ENCODE measurements at regions not wholly inside any gene's neighbourhood (a gene's known extent, or its start where the extent isn't known, plus 50 kb on each side); places are given as distances from the start of the nearest gene placed in this dataset.

DNA sequence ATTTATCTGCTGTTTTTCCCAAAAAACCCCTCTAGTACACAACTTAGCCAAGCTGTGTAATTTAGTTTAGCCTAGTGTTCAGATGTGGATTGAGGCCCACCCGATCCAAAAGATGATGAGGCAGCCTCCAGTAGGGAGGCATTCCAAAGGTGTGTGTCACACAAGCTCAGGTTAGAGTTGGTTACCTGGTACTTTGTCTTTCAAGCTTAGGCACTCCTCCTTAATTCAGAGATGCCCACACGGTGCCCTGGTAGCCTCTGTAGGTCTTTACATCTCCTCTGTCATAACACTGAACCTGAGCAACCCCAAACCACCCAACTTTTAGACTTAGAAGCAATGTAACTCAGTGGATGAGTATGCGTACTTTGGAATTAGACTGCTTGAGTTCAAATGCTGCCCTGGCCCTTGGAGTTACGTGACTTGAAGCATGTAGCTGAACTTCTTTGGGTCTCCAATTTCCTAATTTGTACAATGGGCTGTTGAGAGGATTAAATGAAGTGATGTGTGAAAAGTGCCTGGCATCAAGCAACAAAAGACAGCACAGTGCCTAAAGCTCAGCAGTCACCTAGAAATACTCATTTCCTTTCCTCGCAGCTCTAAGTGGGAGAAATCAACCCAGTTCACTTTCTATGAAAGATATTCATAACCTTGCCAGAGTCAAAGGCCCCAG is 284.6 kb upstream of the RARB start:
- H2AFZ ChIP-seq (ENCODE audit: low read depth, low read length): no peak overlapping the region
- BruUV-seq (replicated peaks): no TSS peak
- H3K4me2 ChIP-seq (ENCODE audit: insufficient read depth, low read length): no peak overlapping the region
- DNase-seq (ENCODE audit: extremely low read depth in 1 of 4, low spot score in 3 of 4): no peak
- H3K9ac ChIP-seq (ENCODE audit: insufficient read depth in 1 of 2, low read depth in 2 of 2, low read length in 2 of 2): no peak overlapping the region
- ATAC-seq: no peak
- intact Hi-C loops (cut with micrococcal nuclease) (no loop called here), in situ Hi-C loops (cut with MboI) (no loop called here)
- H3K4me1 ChIP-seq (replicated peaks in 1 of 2; ENCODE audit: control insufficient read depth in 2 of 2, insufficient read depth in 2 of 2, low read length in 2 of 2): no peaks in the 10 kb centered on the region
- no peak overlapping the region for H3K27ac ChIP-seq (ENCODE audit: extremely low read depth, low read depth, low read length)
- FAIRE-seq: no peak
- 14% methylated on average over 5 of the region's 5 CpGs for WGBS (ENCODE audit: insufficient coverage, low coverage, missing lambda C conversion rate)
- H4K20me1 ChIP-seq (replicated peaks; ENCODE audit: control insufficient read depth, insufficient read depth, low read length): no peaks in the 10 kb centered on the region
- H3K4me3 ChIP-seq: no peak overlapping the region
- CTCF ChIA-PET (ENCODE audit: low intra/inter-chr PET ratio): no interaction called here
- H3K27me3 ChIP-seq (ENCODE audit: control insufficient read depth in 2 of 2, insufficient read depth in 2 of 2, low read length in 2 of 2): no peaks in the 10 kb centered on the region
- POLR2A ChIA-PET: interaction anchor here (0.5 kb wide), 1 partner anchor 97 kb away, joined by 3 read pairs; no protein-coding TSS in a partner anchor
- H3K79me2 ChIP-seq (ENCODE audit: control insufficient read depth, insufficient read depth, low read length): no peaks in the 10 kb centered on the region
- peaks cover 2% of the 10 kb centered on the region; the same call in 1 of the 2 replicates for H3K9me3 ChIP-seq (replicated peaks; ENCODE audit: control insufficient read depth, insufficient read depth, low read depth, low read length)
- H3K36me3 ChIP-seq (ENCODE audit: control insufficient read depth, insufficient read depth, low read length): no peaks in the 10 kb centered on the region
- H3K9me1 ChIP-seq (ENCODE audit: control insufficient read depth, insufficient read depth, low read length): no peaks in the 10 kb centered on the region
- TF ChIP-seq TSC22D4 (tag; IDR thresholded peaks at IDR 0.05): no peak
- no peak for TF ChIP-seq ILK (tag; IDR thresholded peaks at IDR 0.05; ENCODE audit: borderline replicate concordance, low read depth)

DNA sequence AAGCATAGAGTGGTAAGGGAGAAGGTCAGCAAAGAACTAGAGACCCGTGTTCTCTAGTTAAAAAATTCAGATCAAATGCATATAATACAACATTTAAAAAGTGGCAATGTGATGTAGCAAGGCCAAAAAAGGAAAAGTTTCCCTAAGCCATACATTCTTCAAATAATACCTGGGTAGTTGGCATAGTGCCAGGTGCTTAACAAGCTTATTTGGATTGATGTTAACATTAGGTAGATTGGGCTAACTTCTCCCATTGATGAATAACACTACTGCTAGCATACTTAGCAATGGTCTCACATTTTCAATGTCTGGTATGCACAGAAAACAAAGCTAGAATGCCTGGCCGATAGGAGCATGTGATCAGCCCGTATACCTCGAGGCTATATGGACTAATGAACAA is 283.6 kb upstream of the RARB start:
- Histone ChIP-seq H2AFZ (ENCODE audit: low read depth, low read length) (no peak overlapping the region), H3K4me2 (ENCODE audit: insufficient read depth, low read length) (no peak overlapping the region), H3K9me3 (replicated peaks; ENCODE audit: control insufficient read depth, insufficient read depth, low read depth, low read length) (peaks cover 2% of the 10 kb centered on the region; the same call in 1 of the 2 replicates), H4K20me1 (replicated peaks; ENCODE audit: control insufficient read depth, insufficient read depth, low read length) (no peaks in the 10 kb centered on the region), H3K27ac (ENCODE audit: extremely low read depth, low read depth, low read length) (no peak overlapping the region), H3K4me3 (no peak overlapping the region), H3K79me2 (ENCODE audit: control insufficient read depth, insufficient read depth, low read length) (no peaks in the 10 kb centered on the region), H3K4me1 (replicated peaks in 1 of 2; ENCODE audit: control insufficient read depth in 2 of 2, insufficient read depth in 2 of 2, low read length in 2 of 2) (no peaks in the 10 kb centered on the region), H3K36me3 (ENCODE audit: control insufficient read depth, insufficient read depth, low read length) (no peaks in the 10 kb centered on the region), H3K9ac (ENCODE audit: insufficient read depth in 1 of 2, low read depth in 2 of 2, low read length in 2 of 2) (no peak overlapping the region), H3K27me3 (ENCODE audit: control insufficient read depth in 2 of 2, insufficient read depth in 2 of 2, low read length in 2 of 2) (no peaks in the 10 kb centered on the region), H3K9me1 (ENCODE audit: control insufficient read depth, insufficient read depth, low read length) (no peaks in the 10 kb centered on the region)
- FAIRE-seq: no peak
- CTCF ChIA-PET (ENCODE audit: low intra/inter-chr PET ratio): no interaction called here
- in situ Hi-C loops (cut with MboI): no loop called here
- no TSS peak for BruUV-seq (replicated peaks)
- intact Hi-C loops (cut with micrococcal nuclease): no loop called here
- DNase-seq (ENCODE audit: extremely low read depth in 1 of 4, low spot score in 3 of 4): no peak
- no peak for ATAC-seq
- POLR2A ChIA-PET: no interaction called here
- WGBS (ENCODE audit: insufficient coverage, low coverage, missing lambda C conversion rate): 0% methylated on average over 4 of the region's 4 CpGs
- TF ChIP-seq NFIC (IDR thresholded peaks at IDR 0.05) (peak; percentile 95), NFIX (CRISPR knock-in tag; IDR thresholded peaks at IDR 0.05; ENCODE audit: low read depth) (peak; percentile 92), HMGN3 (IDR thresholded peaks at IDR 0.05; ENCODE audit: borderline replicate concordance, extremely low read depth, insufficient read length, low read depth, low read length) (no peak), ZFP36 (IDR thresholded peaks at IDR 0.05; ENCODE audit: low read depth, low read length, partially characterized antibody) (no peak), NFYB (IDR thresholded peaks at IDR 0.05; ENCODE audit: extremely low read depth, insufficient read length) (no peak)
- TF ChIP-seq, protein P1, sequence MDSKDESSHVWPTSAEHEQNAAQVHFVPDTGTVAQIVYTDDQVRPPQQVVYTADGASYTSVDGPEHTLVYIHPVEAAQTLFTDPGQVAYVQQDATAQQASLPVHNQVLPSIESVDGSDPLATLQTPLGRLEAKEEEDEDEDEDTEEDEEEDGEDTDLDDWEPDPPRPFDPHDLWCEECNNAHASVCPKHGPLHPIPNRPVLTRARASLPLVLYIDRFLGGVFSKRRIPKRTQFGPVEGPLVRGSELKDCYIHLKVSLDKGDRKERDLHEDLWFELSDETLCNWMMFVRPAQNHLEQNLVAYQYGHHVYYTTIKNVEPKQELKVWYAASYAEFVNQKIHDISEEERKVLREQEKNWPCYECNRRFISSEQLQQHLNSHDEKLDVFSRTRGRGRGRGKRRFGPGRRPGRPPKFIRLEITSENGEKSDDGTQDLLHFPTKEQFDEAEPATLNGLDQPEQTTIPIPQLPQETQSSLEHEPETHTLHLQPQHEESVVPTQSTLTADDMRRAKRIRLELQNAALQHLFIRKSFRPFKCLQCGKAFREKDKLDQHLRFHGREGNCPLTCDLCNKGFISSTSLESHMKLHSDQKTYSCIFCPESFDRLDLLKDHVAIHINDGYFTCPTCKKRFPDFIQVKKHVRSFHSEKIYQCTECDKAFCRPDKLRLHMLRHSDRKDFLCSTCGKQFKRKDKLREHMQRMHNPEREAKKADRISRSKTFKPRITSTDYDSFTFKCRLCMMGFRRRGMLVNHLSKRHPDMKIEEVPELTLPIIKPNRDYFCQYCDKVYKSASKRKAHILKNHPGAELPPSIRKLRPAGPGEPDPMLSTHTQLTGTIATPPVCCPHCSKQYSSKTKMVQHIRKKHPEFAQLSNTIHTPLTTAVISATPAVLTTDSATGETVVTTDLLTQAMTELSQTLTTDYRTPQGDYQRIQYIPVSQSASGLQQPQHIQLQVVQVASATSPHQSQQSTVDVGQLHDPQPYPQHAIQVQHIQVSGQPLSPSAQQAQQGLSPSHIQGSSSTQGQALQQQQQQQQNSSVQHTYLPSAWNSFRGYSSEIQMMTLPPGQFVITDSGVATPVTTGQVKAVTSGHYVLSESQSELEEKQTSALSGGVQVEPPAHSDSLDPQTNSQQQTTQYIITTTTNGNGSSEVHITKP (IDR thresholded peaks at IDR 0.05; ENCODE audit: partially characterized antibody): no peak

Measured in K562 (cell line).